HTR-8/SVneo (cell line): ENCODE measurements at regions not wholly inside any gene's neighbourhood (a gene's known extent, or its start where the extent isn't known, plus 50 kb on each side); places are given as distances from the start of the nearest gene placed in this dataset.
"Not testable (repeated sequence)": the region's sequence is repeated elsewhere in the genome, so short reads cannot be mapped to it uniquely, and the experiment has no call there.

Experiments
- DNase-seq: peaks from one replicate; pipeline ENCODE4 v3.0.0; 2011; ENCODE audit warnings: low spot score, mixed read lengths; ENCODE audit not compliant: insufficient read length
- FAIRE-seq: peaks from 2 replicates; lab custom pipeline; 2011; peaks lifted over from hg19 to GRCh38; lab: Jason Lieb, UNC

- no peak for FAIRE-seq
- DNase-seq = no peak
These were observed 124.4 kb upstream of the NFIA start for GRCh38 chr1:60958001-60958400.

GRCh38 chr1:60956520-60956919 lies 125.8 kb upstream of the NFIA start:
- DNase-seq = no peak
- FAIRE-seq = no peak

GRCh38 chr1:60952612-60953111 lies 129.7 kb upstream of the NFIA start:
- no peak for FAIRE-seq
- no peak for DNase-seq

- FAIRE-seq (no peak), DNase-seq (no peak)
These were observed 131.9 kb upstream of the NFIA start for GRCh38 chr1:60950224-60951063.

- FAIRE-seq = no peak
- DNase-seq = no peak
These were observed 132.5 kb upstream of the NFIA start for GRCh38 chr1:60949826-60950197.

- DNase-seq = no peak
- FAIRE-seq = no peak
These were observed 133.1 kb upstream of the NFIA start for GRCh38 chr1:60949154-60949825.

GRCh38 chr1:60948486-60948885 lies 133.9 kb upstream of the NFIA start:
- DNase-seq (no peak), FAIRE-seq (no peak)

GRCh38 chr1:60947367-60947766 lies 135.0 kb upstream of the NFIA start:
- no peak for FAIRE-seq

GRCh38 chr1:60942896-60943638 lies 139.3 kb upstream of the NFIA start:
- DNase-seq (no peak), FAIRE-seq (no peak)

More at GRCh38 chr1:60947367-60947766, 135.0 kb upstream of the NFIA start:
- no peak for DNase-seq

- no peak for FAIRE-seq
These were observed 140.1 kb upstream of the NFIA start for GRCh38 chr1:60942291-60942690.

GRCh38 chr1:60940685-60941084 lies 141.7 kb upstream of the NFIA start:
- not testable (repeated sequence) for FAIRE-seq, DNase-seq

More at GRCh38 chr1:60942291-60942690, 140.1 kb upstream of the NFIA start:
- DNase-seq = no peak

- DNase-seq = no peak
- FAIRE-seq = no peak
These were observed 144.6 kb upstream of the NFIA start for GRCh38 chr1:60937720-60938119.

GRCh38 chr1:60936591-60937342 lies 145.6 kb upstream of the NFIA start:
- FAIRE-seq (no peak), DNase-seq (no peak)

- FAIRE-seq (no peak), DNase-seq (no peak)
These were observed 146.2 kb upstream of the NFIA start for GRCh38 chr1:60936163-60936562.

- FAIRE-seq = no peak
- no peak for DNase-seq
These were observed 146.7 kb upstream of the NFIA start for GRCh38 chr1:60935599-60936110.

GRCh38 chr1:60930130-60930529 lies 152.2 kb upstream of the NFIA start:
- DNase-seq (no peak), FAIRE-seq (no peak)

- FAIRE-seq (no peak), DNase-seq (no peak)
These were observed 157.2 kb upstream of the NFIA start for GRCh38 chr1:60924964-60925798.

GRCh38 chr1:60924165-60924564 lies 158.2 kb upstream of the NFIA start:
- DNase-seq = no peak
- no peak for FAIRE-seq
